ENCODE measurements at regions not wholly inside any gene's neighbourhood (a gene's known extent, or its start where the extent isn't known, plus 50 kb on each side); places are given as distances from the start of the nearest gene placed in this dataset.
"Not testable (repeated sequence)": the region's sequence is repeated elsewhere in the genome, so short reads cannot be mapped to it uniquely, and the experiment has no call there.

- in situ Hi-C loops (cut with HindIII; ENCODE audit: low pct_unique_long_range_greater_than_20kb, low sequenced_read_pairs); DNase-seq (ENCODE audit: low read depth in 1 of 2, low spot score in 1 of 2): not testable (repeated sequence)
These were observed 100.5 kb upstream of the ZSCAN2 start for GRCh38 chr15:84500165-84500889.

- in situ Hi-C loops (cut with HindIII; ENCODE audit: low pct_unique_long_range_greater_than_20kb, low sequenced_read_pairs); DNase-seq (ENCODE audit: low read depth in 1 of 2, low spot score in 1 of 2): not testable (repeated sequence)
These were observed 97.7 kb upstream of the ZSCAN2 start for GRCh38 chr15:84503101-84503500.

- DNase-seq (ENCODE audit: low read depth in 1 of 2, low spot score in 1 of 2); in situ Hi-C loops (cut with HindIII; ENCODE audit: low pct_unique_long_range_greater_than_20kb, low sequenced_read_pairs): not testable (repeated sequence)
These were observed 95.3 kb upstream of the ZSCAN2 start for GRCh38 chr15:84505552-84505951.

GRCh38 chr15:84512324-84512723, 88.5 kb upstream of the ZSCAN2 start:
- in situ Hi-C loops (cut with HindIII; ENCODE audit: low pct_unique_long_range_greater_than_20kb, low sequenced_read_pairs); DNase-seq (ENCODE audit: low read depth in 1 of 2, low spot score in 1 of 2): not testable (repeated sequence)

GRCh38 chr15:84516773-84517172, 84.0 kb upstream of the ZSCAN2 start:
- DNase-seq (ENCODE audit: low read depth in 1 of 2, low spot score in 1 of 2), result peak in 1 of 2 experiments; percentile 78
- in situ Hi-C loops (cut with HindIII; ENCODE audit: low pct_unique_long_range_greater_than_20kb, low sequenced_read_pairs), result not testable (repeated sequence)

GRCh38 chr15:84525491-84526344, 75.1 kb upstream of the ZSCAN2 start:
- DNase-seq (ENCODE audit: low read depth in 1 of 2, low spot score in 1 of 2); in situ Hi-C loops (cut with HindIII; ENCODE audit: low pct_unique_long_range_greater_than_20kb, low sequenced_read_pairs): not testable (repeated sequence)

GRCh38 chr15:84530751-84531150, 70.1 kb upstream of the ZSCAN2 start:
- DNase-seq (ENCODE audit: low read depth in 1 of 2, low spot score in 1 of 2); in situ Hi-C loops (cut with HindIII; ENCODE audit: low pct_unique_long_range_greater_than_20kb, low sequenced_read_pairs): not testable (repeated sequence)

GRCh38 chr15:84531223-84531622, 69.6 kb upstream of the ZSCAN2 start:
- DNase-seq (ENCODE audit: low read depth in 1 of 2, low spot score in 1 of 2); in situ Hi-C loops (cut with HindIII; ENCODE audit: low pct_unique_long_range_greater_than_20kb, low sequenced_read_pairs): not testable (repeated sequence)

- in situ Hi-C loops (cut with HindIII; ENCODE audit: low pct_unique_long_range_greater_than_20kb, low sequenced_read_pairs), result not testable (repeated sequence)
- DNase-seq (ENCODE audit: low read depth in 1 of 2, low spot score in 1 of 2), result peak in 1 of 2 experiments; percentile 7
These were observed 69.0 kb upstream of the ZSCAN2 start for GRCh38 chr15:84531709-84532367.

GRCh38 chr15:84533705-84534104, 67.1 kb upstream of the ZSCAN2 start:
- DNase-seq (ENCODE audit: low read depth in 1 of 2, low spot score in 1 of 2); in situ Hi-C loops (cut with HindIII; ENCODE audit: low pct_unique_long_range_greater_than_20kb, low sequenced_read_pairs): not testable (repeated sequence)

- DNase-seq (ENCODE audit: low read depth in 1 of 2, low spot score in 1 of 2); in situ Hi-C loops (cut with HindIII; ENCODE audit: low pct_unique_long_range_greater_than_20kb, low sequenced_read_pairs): not testable (repeated sequence)
These were observed 66.1 kb upstream of the ZSCAN2 start for GRCh38 chr15:84534561-84535235.

- DNase-seq (ENCODE audit: low read depth in 1 of 2, low spot score in 1 of 2); in situ Hi-C loops (cut with HindIII; ENCODE audit: low pct_unique_long_range_greater_than_20kb, low sequenced_read_pairs): not testable (repeated sequence)
These were observed 64.6 kb upstream of the ZSCAN2 start for GRCh38 chr15:84536181-84536580.

- in situ Hi-C loops (cut with HindIII; ENCODE audit: low pct_unique_long_range_greater_than_20kb, low sequenced_read_pairs); DNase-seq (ENCODE audit: low read depth in 1 of 2, low spot score in 1 of 2): not testable (repeated sequence)
These were observed 56.2 kb upstream of the ZSCAN2 start for GRCh38 chr15:84544586-84544985.

- in situ Hi-C loops (cut with HindIII; ENCODE audit: low pct_unique_long_range_greater_than_20kb, low sequenced_read_pairs); DNase-seq (ENCODE audit: low read depth in 1 of 2, low spot score in 1 of 2): not testable (repeated sequence)
These were observed 53.7 kb upstream of the ZSCAN2 start for GRCh38 chr15:84547150-84547549.

GRCh38 chr15:84550503-84550902, 50.3 kb upstream of the ZSCAN2 start:
- DNase-seq (ENCODE audit: low read depth in 1 of 2, low spot score in 1 of 2); in situ Hi-C loops (cut with HindIII; ENCODE audit: low pct_unique_long_range_greater_than_20kb, low sequenced_read_pairs): not testable (repeated sequence)

All from T47D (cell line).